ENCODE measurements at regions not wholly inside any gene's neighbourhood (a gene's known extent, or its start where the extent isn't known, plus 50 kb on each side); places are given as distances from the start of the nearest gene placed in this dataset.

DNA sequence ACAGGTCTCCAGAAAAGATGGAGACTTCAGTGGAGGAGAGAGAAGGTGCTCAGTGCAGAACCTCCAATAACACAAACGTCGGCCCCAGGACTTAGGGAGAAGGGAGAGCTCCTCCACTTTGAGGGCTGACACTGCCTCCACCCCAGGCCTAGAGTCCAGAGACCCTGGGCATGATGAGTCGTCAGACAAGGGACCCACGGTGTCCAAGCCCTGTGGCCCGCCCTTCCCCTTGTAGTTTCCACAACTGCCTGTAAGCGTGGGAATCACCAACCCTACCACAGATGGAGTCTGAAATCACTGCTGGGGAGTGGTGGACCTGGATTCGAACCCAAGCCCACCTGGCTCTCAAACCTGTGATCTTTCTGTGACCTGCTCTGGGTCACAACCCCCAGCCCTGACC is 281.1 kb downstream of the NPHP4 start:
- H3K27ac ChIP-seq, result no peak overlapping the region
- H3K27me3 ChIP-seq, result peaks cover 0 to 21% (median 2%) of the 10 kb centered on the region in 3 donors
- WGBS, 5 donors, result 71 to 90% (median 80%) methylated on average over 5 to 7 of the region's 7 CpGs
- no peak for DNase-seq
- peaks cover 0 to 11% (median 5%) of the 10 kb centered on the region in 4 donors for H3K9me3 ChIP-seq
- H3K4me1 ChIP-seq, result no peaks in the 10 kb centered on the region
- TF ChIP-seq EP300 (IDR thresholded peaks at IDR 0.05) (no peak), POLR2A (IDR thresholded peaks at IDR 0.05) (no peak), POLR2AphosphoS5 (IDR thresholded peaks at IDR 0.05) (no peak)
- TF ChIP-seq, protein P1, sequence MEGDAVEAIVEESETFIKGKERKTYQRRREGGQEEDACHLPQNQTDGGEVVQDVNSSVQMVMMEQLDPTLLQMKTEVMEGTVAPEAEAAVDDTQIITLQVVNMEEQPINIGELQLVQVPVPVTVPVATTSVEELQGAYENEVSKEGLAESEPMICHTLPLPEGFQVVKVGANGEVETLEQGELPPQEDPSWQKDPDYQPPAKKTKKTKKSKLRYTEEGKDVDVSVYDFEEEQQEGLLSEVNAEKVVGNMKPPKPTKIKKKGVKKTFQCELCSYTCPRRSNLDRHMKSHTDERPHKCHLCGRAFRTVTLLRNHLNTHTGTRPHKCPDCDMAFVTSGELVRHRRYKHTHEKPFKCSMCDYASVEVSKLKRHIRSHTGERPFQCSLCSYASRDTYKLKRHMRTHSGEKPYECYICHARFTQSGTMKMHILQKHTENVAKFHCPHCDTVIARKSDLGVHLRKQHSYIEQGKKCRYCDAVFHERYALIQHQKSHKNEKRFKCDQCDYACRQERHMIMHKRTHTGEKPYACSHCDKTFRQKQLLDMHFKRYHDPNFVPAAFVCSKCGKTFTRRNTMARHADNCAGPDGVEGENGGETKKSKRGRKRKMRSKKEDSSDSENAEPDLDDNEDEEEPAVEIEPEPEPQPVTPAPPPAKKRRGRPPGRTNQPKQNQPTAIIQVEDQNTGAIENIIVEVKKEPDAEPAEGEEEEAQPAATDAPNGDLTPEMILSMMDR (IDR thresholded peaks at IDR 0.05), result no peak
- H3K4me3 ChIP-seq, result no peak overlapping the region
- intact Hi-C loops (cut with DNase I; ENCODE audit: low total_unique reads), result no loop called here
- H3K36me3 ChIP-seq, result no peaks in the 10 kb centered on the region

DNA sequence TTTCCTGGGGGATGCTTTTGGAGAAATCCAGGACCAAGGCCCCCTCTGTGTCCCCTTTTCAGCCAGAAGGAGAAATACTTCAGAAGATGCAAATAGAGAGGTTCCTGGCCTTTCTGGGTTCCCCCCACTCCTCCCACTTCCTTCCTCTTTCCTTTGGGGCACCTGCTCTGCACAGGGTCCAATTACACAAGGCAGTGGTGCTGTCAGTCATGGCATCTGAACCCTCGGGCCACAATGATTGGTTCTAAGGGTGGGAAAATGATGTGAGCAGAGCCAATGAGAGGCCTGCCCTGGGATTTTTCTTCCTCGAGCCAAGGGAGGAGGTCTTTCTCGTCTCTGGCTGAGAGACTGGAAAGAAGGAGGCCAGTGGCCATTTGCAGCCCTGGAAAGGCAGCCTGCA is 282.2 kb downstream of the NPHP4 start:
- WGBS, 5 donors, result 55 to 81% (median 69%) methylated on average over 3 of the region's 3 CpGs
- intact Hi-C loops (cut with DNase I; ENCODE audit: low total_unique reads), result no loop called here
- no peaks in the 10 kb centered on the region for H3K4me1 ChIP-seq
- DNase-seq, result no peak
- no peak overlapping the region for H3K27ac ChIP-seq
- no peak overlapping the region for H3K4me3 ChIP-seq
- TF ChIP-seq EP300 (IDR thresholded peaks at IDR 0.05) (no peak), POLR2A (IDR thresholded peaks at IDR 0.05) (no peak), POLR2AphosphoS5 (IDR thresholded peaks at IDR 0.05) (no peak)
- TF ChIP-seq, protein P1 (IDR thresholded peaks at IDR 0.05), result no peak
- peaks cover 0 to 1% (median under 1%) of the 10 kb centered on the region in 4 donors for H3K9me3 ChIP-seq
- no peaks in the 10 kb centered on the region for H3K36me3 ChIP-seq
- H3K27me3 ChIP-seq, result peaks cover 0 to 20% (median 0%) of the 10 kb centered on the region in 3 donors

DNA sequence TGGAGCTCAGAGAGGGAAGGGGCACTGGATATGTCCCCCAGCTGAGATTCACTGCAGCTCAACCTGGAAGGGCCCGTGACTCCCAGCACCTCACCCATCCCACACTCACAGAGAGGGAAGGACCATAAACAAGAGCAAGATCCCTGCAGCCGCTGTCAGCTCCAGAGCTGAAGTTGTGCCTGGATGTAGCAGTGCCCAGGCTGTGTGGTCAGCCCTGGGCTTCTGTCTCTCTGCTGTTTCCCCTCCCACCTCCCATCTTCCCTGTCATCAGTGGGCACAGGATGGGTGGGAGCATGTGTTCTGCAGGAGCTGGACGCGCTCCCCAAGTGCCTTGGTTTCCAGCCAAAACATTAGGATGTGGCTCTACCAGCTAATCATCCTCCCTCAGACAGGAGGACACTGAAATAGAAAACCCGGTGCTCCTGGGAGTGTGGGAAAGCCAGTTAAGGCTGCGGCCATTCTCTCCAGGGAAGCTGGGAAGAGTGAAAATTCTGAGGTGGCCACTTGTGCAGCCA is 282.7 kb downstream of the NPHP4 start:
- DNase-seq, result no peak

DNA sequence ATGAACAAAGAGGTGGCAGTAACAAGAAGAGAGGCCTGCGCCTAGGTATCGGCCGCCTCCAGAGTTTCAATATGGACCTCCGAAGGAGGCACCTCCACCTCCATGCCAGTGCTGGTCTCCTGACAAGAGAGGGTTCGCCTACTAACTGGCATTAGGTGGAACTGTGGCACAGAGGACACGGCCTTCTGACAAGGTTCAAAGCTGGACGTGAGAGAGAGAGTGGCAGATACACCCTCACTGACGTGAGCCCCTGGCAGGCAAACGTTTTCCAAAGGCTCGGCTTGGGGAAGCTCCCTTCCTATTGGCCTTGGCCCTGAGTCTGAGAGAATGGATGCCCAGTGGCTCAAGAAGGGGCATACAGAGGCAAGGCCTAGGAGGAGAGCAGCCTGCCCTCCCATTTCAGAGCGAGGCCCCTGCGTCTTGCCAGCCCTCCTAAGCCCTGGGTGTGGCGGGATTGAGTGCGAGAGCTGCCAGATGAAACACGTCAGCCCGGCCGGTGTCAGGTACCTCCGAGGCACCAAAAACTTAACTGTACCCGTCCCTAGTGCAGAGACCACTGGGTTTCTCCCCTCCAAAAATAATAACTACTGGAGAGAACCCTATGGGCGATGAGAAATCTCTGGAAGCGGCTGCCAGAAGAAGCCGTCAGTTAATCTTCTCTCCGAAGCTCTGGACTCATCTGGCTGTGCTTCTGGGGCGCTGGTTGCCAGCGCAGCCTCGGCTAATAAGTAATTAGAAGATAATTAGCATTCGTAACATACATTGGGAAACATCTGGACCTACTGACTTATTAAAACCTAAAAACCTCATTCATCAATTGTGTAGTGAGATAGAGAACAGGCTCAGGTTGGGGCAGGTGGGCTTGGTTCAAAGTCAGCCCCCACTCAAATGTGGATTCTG is 283.6 kb downstream of the NPHP4 start:
- Histone ChIP-seq H3K27ac (no peak overlapping the region), H3K4me3 (no peak overlapping the region), H3K36me3 (no peaks in the 10 kb centered on the region), H3K4me1 (no peaks in the 10 kb centered on the region), H3K9me3 (no peaks in the 10 kb centered on the region), H3K27me3 (peaks cover 0 to 20% (median 0%) of the 10 kb centered on the region in 3 donors)
- WGBS, 5 donors, result 85 to 93% (median 87%) methylated on average over 22 to 27 of the region's 27 CpGs
- intact Hi-C loops (cut with DNase I; ENCODE audit: low total_unique reads), result no loop called here
- DNase-seq, result no peak
- TF ChIP-seq EP300 (IDR thresholded peaks at IDR 0.05) (no peak), POLR2A (IDR thresholded peaks at IDR 0.05) (no peak), POLR2AphosphoS5 (IDR thresholded peaks at IDR 0.05) (no peak)
- TF ChIP-seq, protein P1 (IDR thresholded peaks at IDR 0.05), result no peak

More for the DNA sequence above, 282.7 kb downstream of the NPHP4 start:
- H3K4me3 ChIP-seq, result no peak overlapping the region
- TF ChIP-seq, protein P1 (IDR thresholded peaks at IDR 0.05), result no peak
- TF ChIP-seq EP300 (IDR thresholded peaks at IDR 0.05) (no peak), POLR2A (IDR thresholded peaks at IDR 0.05) (no peak), POLR2AphosphoS5 (IDR thresholded peaks at IDR 0.05) (no peak)
- WGBS, 5 donors, result 72 to 87% (median 78%) methylated on average over 6 of the region's 6 CpGs
- peaks cover 0 to 20% (median 0%) of the 10 kb centered on the region in 3 donors for H3K27me3 ChIP-seq
- H3K9me3 ChIP-seq, result no peaks in the 10 kb centered on the region
- intact Hi-C loops (cut with DNase I; ENCODE audit: low total_unique reads), result no loop called here
- H3K36me3 ChIP-seq, result no peaks in the 10 kb centered on the region
- H3K4me1 ChIP-seq, result no peaks in the 10 kb centered on the region
- H3K27ac ChIP-seq, result no peak overlapping the region
